ENCODE measurements at regions not wholly inside any gene's neighbourhood (a gene's known extent, or its start where the extent isn't known, plus 50 kb on each side); places are given as distances from the start of the nearest gene placed in this dataset.

DNA sequence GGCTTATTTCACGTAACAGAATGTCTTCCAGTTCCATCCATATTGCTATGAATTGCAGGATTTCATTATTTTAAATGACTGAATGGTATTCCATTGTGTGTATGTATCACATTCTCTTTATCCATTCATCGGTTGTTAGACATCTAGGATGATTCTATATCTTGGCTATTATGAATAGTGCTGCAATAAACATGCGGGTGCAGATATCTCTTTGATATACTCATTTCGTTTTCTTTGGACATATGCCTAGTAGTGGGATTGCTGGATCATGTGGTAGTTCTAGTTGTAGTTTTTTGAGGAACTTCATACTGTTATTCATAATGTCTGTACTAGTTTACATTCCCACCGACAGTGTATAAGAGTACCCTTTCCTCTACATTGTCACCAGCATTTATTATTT is 460.5 kb downstream of the MAN2A1 start:
- H3K36me3 Mint-ChIP-seq (ENCODE audit: insufficient read depth) = no peaks in the 10 kb centered on the region

DNA sequence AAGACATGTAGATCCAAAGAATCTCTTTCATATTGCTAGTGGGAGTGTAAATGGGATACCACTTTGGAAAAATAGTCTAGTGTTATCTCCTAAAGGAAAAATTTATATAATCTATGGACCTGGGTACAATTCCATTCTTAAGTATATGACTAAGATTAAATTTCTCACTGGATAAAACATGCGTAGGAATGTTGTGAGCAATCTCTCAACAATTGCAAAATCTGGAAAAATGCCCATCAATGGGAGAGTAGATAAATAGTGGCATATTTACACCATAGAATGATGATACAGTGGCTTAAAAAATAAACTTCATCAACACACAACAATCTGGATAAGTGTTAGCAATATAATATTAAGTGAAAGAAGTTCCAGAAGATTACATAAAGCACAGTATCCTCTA is 469.5 kb downstream of the MAN2A1 start:
- Mint-ChIP-seq H3K4me3 (ENCODE audit: low read depth) (no peak overlapping the region), H3K4me1 (ENCODE audit: low read depth) (no peaks in the 10 kb centered on the region), H3K9me3 (ENCODE audit: low read depth) (no peaks in the 10 kb centered on the region), H3K27ac (no peak overlapping the region), H3K36me3 (ENCODE audit: insufficient read depth) (no peaks in the 10 kb centered on the region), H3K27me3 (no peaks in the 10 kb centered on the region)
- DNase-seq (ENCODE audit: low spot score, unreplicated experiment) = no peak
- TF ChIP-seq, protein P1, sequence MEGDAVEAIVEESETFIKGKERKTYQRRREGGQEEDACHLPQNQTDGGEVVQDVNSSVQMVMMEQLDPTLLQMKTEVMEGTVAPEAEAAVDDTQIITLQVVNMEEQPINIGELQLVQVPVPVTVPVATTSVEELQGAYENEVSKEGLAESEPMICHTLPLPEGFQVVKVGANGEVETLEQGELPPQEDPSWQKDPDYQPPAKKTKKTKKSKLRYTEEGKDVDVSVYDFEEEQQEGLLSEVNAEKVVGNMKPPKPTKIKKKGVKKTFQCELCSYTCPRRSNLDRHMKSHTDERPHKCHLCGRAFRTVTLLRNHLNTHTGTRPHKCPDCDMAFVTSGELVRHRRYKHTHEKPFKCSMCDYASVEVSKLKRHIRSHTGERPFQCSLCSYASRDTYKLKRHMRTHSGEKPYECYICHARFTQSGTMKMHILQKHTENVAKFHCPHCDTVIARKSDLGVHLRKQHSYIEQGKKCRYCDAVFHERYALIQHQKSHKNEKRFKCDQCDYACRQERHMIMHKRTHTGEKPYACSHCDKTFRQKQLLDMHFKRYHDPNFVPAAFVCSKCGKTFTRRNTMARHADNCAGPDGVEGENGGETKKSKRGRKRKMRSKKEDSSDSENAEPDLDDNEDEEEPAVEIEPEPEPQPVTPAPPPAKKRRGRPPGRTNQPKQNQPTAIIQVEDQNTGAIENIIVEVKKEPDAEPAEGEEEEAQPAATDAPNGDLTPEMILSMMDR (IDR thresholded peaks at IDR 0.05; ENCODE audit: unreplicated experiment) = no peak

More for the DNA sequence above, 460.5 kb downstream of the MAN2A1 start:
- no peaks in the 10 kb centered on the region for H3K9me3 Mint-ChIP-seq (ENCODE audit: low read depth)
- DNase-seq (ENCODE audit: low spot score, unreplicated experiment) = no peak
- no peak overlapping the region for H3K4me3 Mint-ChIP-seq (ENCODE audit: low read depth)
- H3K27me3 Mint-ChIP-seq = no peaks in the 10 kb centered on the region
- TF ChIP-seq, protein P1 (IDR thresholded peaks at IDR 0.05; ENCODE audit: unreplicated experiment) = no peak
- no peaks in the 10 kb centered on the region for H3K4me1 Mint-ChIP-seq (ENCODE audit: low read depth)
- H3K27ac Mint-ChIP-seq = no peak overlapping the region

DNA sequence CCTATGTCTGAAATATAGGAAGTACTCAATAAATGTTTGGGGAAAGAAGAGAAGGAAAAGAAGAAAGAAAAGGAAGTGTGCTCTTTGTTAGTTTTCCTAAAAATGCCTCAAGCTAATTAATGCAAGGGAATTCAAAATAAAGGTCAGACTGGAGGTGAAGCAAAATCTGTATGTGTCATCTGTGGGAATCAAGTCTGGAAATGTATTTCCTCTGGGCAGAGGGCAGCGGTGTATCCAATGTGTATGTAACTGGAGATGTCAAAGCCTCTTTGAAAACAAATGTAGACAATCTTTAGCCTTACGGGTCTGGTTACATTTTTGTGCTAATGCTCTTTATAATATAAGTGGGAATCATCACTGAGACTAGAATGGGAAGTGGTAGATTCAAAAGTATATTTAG is 471.4 kb downstream of the MAN2A1 start:
- no peak for DNase-seq (ENCODE audit: low spot score, unreplicated experiment)
- Mint-ChIP-seq H3K4me3 (ENCODE audit: low read depth) (no peak overlapping the region), H3K4me1 (ENCODE audit: low read depth) (no peaks in the 10 kb centered on the region), H3K27ac (no peak overlapping the region), H3K36me3 (ENCODE audit: insufficient read depth) (no peaks in the 10 kb centered on the region), H3K9me3 (ENCODE audit: low read depth) (no peaks in the 10 kb centered on the region), H3K27me3 (no peaks in the 10 kb centered on the region)
- TF ChIP-seq, protein P1 (IDR thresholded peaks at IDR 0.05; ENCODE audit: unreplicated experiment) = no peak

DNA sequence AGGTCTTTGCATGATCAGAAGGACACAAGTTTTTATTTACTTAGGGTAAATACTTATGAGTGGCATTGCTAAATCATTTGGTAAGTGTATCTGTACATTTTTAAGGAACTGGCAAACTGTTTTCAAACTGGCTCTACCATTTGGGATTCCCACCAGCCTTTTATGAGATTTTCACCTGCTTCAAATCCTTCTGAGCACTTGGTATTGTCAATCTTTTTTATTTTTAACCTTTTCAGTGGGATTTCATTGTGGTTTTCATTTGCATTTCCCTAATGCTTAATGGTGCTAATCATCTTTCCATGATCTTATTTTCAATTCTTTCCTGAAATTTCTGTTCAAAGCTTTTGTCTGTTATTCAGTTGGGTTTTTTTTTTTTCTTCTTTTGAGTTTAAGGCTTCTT is 475.6 kb downstream of the MAN2A1 start:
- Mint-ChIP-seq H3K9me3 (ENCODE audit: low read depth) (peaks cover under 1% of the 10 kb centered on the region), H3K27me3 (no peaks in the 10 kb centered on the region), H3K36me3 (ENCODE audit: insufficient read depth) (no peaks in the 10 kb centered on the region), H3K4me1 (ENCODE audit: low read depth) (no peaks in the 10 kb centered on the region), H3K27ac (no peak overlapping the region), H3K4me3 (ENCODE audit: low read depth) (no peak overlapping the region)
- TF ChIP-seq, protein P1 (IDR thresholded peaks at IDR 0.05; ENCODE audit: unreplicated experiment) = no peak
- DNase-seq (ENCODE audit: low spot score, unreplicated experiment) = no peak

DNA sequence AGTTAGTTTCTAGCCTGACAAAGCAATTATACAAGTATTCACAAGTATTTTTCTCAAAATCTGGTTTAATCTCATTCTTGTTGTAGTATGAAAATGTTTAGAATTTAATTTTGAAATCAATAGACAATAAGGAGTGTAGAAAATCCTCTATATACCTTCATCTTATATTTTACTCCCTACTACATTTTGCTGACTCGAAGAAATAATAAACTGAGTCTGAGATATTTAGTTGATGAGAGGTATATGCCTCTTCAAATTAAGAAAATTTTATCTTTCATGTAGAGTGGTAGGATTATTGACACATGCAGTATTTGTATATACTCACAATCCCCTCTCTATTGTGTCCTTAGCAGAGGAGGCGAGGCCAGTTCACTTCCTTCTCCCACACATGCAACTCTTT is 477.7 kb downstream of the MAN2A1 start:
- DNase-seq (ENCODE audit: low spot score, unreplicated experiment) = no peak
- peaks cover 9% of the 10 kb centered on the region for H3K9me3 Mint-ChIP-seq (ENCODE audit: low read depth)
- TF ChIP-seq, protein P1 (IDR thresholded peaks at IDR 0.05; ENCODE audit: unreplicated experiment) = no peak

More for the DNA sequence above, 477.7 kb downstream of the MAN2A1 start:
- H3K36me3 Mint-ChIP-seq (ENCODE audit: insufficient read depth) = no peaks in the 10 kb centered on the region
- H3K4me3 Mint-ChIP-seq (ENCODE audit: low read depth) = no peak overlapping the region
- H3K27me3 Mint-ChIP-seq = no peaks in the 10 kb centered on the region
- no peak overlapping the region for H3K27ac Mint-ChIP-seq
- H3K4me1 Mint-ChIP-seq (ENCODE audit: low read depth) = no peaks in the 10 kb centered on the region
